ENCODE measurements at regions not wholly inside any gene's neighbourhood (a gene's known extent, or its start where the extent isn't known, plus 50 kb on each side); places are given as distances from the start of the nearest gene placed in this dataset.

GRCh38 chr10:107653832-107654287, 489.4 kb upstream of the SORCS1 start (continued):
- TF ChIP-seq INSM2 (tag by site-specific recombination; IDR thresholded peaks at IDR 0.05): no peak
- no peak for TF ChIP-seq ZNF664 (tag by site-specific recombination; IDR thresholded peaks at IDR 0.05)
- TF ChIP-seq KLF9 (tag by site-specific recombination; IDR thresholded peaks at IDR 0.05; ENCODE audit: low read depth): no peak

- Histone ChIP-seq H3K36me3 (ENCODE audit: control insufficient read depth in 2 of 2, insufficient read depth in 1 of 2, low read length in 2 of 2) (no peaks in the 10 kb centered on the region), H3K9me3 (ENCODE audit: control insufficient read depth, insufficient read depth, low read depth, low read length) (no peaks in the 10 kb centered on the region), H3K4me1 (ENCODE audit: control insufficient read depth, insufficient read depth, low read length) (no peaks in the 10 kb centered on the region), H3K27ac (ENCODE audit: extremely low read depth, low read depth, low read length) (no peak overlapping the region), H3K4me3 (ENCODE audit: low read depth, low read length) (no peak overlapping the region)
- TF ChIP-seq ZNF174 (tag by site-specific recombination; IDR thresholded peaks at IDR 0.05): no peak
- no peak for TF ChIP-seq KLF1 (tag by site-specific recombination; IDR thresholded peaks at IDR 0.05)
- TF ChIP-seq ZNF704 (tag by site-specific recombination; IDR thresholded peaks at IDR 0.05): no peak
- TF ChIP-seq ZNF645 (tag by site-specific recombination; IDR thresholded peaks at IDR 0.05): no peak
- TF ChIP-seq ZNF530 (tag by site-specific recombination; IDR thresholded peaks at IDR 0.05; ENCODE audit: low read depth): no peak
- no peak for TF ChIP-seq ZNF324 (tag by site-specific recombination; IDR thresholded peaks at IDR 0.05)
- no peak for TF ChIP-seq SALL2 (tag by site-specific recombination; IDR thresholded peaks at IDR 0.05; ENCODE audit: borderline replicate concordance)
- TF ChIP-seq ZBTB49 (tag by site-specific recombination; IDR thresholded peaks at IDR 0.05; ENCODE audit: low read depth): no peak
- TF ChIP-seq ZNF571 (tag by site-specific recombination; IDR thresholded peaks at IDR 0.05): no peak
- ChIA-PET POLR2A (no interaction called here), CTCF (no interaction called here)
These were observed 486.4 kb upstream of the SORCS1 start for GRCh38 chr10:107650939-107651338.

- no peaks in the 10 kb centered on the region for H3K36me3 ChIP-seq (ENCODE audit: control insufficient read depth in 2 of 2, insufficient read depth in 1 of 2, low read length in 2 of 2)
- H3K9me3 ChIP-seq (ENCODE audit: control insufficient read depth, insufficient read depth, low read depth, low read length): no peaks in the 10 kb centered on the region
- no peak overlapping the region for H3K27ac ChIP-seq (ENCODE audit: extremely low read depth, low read depth, low read length)
- ChIA-PET CTCF (interaction anchor here (0.7 kb wide), 1 partner anchor 937 kb away, joined by 5 read pairs; no protein-coding TSS in a partner anchor), POLR2A (no interaction called here)
- no peaks in the 10 kb centered on the region for H3K4me1 ChIP-seq (ENCODE audit: control insufficient read depth, insufficient read depth, low read length)
- no peak overlapping the region for H3K4me3 ChIP-seq (ENCODE audit: low read depth, low read length)
- TF ChIP-seq GLIS1 (tag by site-specific recombination; IDR thresholded peaks at IDR 0.05): no peak
- TF ChIP-seq ZNF623 (tag by site-specific recombination; IDR thresholded peaks at IDR 0.05): no peak
- TF ChIP-seq ZNF391 (tag by site-specific recombination; IDR thresholded peaks at IDR 0.05; ENCODE audit: borderline replicate concordance, low read depth): no peak
- no peak for TF ChIP-seq ZSCAN4 (tag by site-specific recombination; IDR thresholded peaks at IDR 0.05)
- TF ChIP-seq ZNF362 (tag by site-specific recombination; IDR thresholded peaks at IDR 0.05): no peak
- TF ChIP-seq SP2 (tag by site-specific recombination; IDR thresholded peaks at IDR 0.05): no peak
- no peak for TF ChIP-seq ZNF121 (tag by site-specific recombination; IDR thresholded peaks at IDR 0.05)
- TF ChIP-seq PBX3 (CRISPR knock-in tag; IDR thresholded peaks at IDR 0.05): no peak
- no peak for TF ChIP-seq KLF17 (tag by site-specific recombination; IDR thresholded peaks at IDR 0.05)
- TF ChIP-seq ZNF560 (tag by site-specific recombination; IDR thresholded peaks at IDR 0.05; ENCODE audit: borderline replicate concordance): no peak
- TF ChIP-seq ZNF24 (tag by site-specific recombination; IDR thresholded peaks at IDR 0.05): no peak
These were observed 484.7 kb upstream of the SORCS1 start for GRCh38 chr10:107649249-107649648.
